Stromal cell of bone marrow (primary cell): ENCODE measurements at regions not wholly inside any gene's neighbourhood (a gene's known extent, or its start where the extent isn't known, plus 50 kb on each side); places are given as distances from the start of the nearest gene placed in this dataset.
"Not testable (repeated sequence)": the region's sequence is repeated elsewhere in the genome, so short reads cannot be mapped to it uniquely, and the experiment has no call there.

ENCODE experiments used
- DNase-seq: peaks from one replicate; pipeline ENCODE4 v3.0.0-alpha.2; 2012; ENCODE audit warnings: low read depth

DNA sequence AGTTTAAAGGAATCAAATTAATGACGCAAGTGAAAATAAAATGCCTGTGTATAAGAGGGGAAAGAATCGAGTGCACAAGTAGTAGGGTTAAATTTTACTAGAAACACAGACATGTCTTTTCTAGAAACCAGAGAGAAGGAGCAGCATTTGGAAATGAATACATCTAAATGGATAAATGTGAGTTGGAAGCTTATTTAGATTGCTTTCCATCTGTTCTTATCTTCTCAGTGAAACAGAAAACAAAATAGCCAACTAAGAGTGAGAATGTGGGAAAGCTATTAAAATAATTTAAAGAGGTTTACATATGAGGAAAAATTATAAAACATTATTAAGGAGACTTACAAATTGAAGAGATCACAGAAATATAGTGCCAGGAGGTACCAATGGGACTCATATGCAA, 1818.9 kb upstream of the FLRT2 start:
- no peak for DNase-seq

DNA sequence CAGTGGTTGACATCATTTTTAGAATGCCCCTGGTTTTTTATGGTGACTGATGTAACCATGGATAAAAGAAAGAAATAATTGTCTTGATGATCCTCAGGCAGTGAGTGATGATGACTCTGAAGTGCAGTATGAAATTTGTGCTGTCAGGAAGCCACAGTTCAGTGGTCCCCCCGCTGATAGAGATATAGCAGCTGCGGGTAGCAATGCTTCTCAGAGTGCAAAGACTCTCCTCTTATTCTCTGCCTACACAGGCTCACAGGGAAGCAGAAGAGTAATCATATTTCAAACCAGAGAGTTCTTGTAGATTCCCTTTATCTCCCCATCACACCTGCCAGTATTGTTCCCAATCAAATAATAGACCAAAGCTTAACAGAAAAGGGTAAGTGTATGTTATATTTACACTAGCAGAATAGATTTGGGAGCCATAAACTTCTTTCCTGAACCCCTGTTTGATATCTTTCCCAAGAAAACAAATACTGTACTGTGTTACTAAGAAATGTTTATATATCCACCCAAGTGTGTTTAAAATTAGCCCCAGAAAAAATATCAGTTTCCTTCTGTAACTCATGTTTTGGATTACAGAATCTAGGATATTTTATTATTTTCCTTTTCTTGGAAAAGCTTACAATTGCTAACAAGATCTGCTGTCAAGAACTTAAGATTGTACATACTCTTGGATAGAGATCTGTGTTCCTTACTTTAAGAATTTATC, 1817.4 kb upstream of the FLRT2 start:
- DNase-seq: no peak

DNA sequence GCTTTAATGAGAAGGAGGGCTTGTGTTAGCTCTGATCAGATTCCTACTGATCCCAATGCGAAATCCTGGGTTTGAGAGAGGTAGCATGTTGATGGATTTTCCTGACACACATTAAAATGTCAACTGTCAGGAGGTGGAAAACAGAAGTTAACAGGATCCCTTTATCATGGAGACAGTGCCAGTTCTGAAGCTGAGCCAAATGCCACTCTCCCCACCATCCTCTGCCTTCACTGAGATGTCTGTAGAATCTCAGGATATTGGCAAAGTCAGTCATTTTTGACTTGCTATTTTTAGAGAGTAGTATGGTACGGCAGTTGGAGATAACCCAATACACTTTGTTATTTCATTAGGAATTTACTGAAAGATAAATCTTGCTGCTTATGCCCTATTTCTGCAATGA, 1816.2 kb upstream of the FLRT2 start:
- no peak for DNase-seq

DNA sequence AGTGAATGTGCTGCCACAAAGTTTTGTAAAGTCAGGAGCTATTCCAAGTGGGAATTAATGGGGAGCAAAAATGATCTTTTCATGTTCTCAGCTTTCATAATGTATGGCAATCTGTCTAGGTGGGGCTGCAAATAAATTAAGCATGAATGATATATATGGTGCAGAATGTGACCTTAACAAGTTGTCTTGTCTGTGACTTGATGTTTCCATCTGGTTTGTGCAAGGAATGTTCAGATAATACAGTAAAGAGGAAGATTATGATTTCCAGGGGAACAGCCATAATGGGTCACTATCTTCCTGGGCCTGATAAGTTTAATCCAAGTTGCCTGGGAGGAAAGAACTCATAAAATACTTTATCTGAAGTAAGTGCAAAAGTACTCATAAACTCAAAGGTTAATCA, 1815.8 kb upstream of the FLRT2 start:
- DNase-seq: no peak

DNA sequence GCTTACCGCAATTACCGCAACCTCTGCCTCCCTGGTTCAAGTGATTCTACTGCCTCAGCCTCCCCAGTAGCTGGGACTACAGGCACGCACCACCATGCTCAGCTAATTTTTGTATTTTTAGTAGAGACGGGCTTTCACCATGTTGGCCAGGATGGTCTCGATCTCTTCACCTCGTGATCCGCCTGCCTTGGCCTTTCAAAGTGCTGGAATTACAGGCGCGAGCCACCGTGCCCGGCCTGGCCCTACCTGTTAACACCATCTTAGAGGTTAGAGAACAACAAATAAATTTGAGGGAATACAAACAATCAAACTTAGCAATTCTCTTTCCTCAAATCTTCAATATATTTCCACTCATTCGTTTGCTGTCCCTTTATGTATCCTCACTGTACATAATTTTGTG, 1810.5 kb upstream of the FLRT2 start:
- not testable (repeated sequence) for DNase-seq

DNA sequence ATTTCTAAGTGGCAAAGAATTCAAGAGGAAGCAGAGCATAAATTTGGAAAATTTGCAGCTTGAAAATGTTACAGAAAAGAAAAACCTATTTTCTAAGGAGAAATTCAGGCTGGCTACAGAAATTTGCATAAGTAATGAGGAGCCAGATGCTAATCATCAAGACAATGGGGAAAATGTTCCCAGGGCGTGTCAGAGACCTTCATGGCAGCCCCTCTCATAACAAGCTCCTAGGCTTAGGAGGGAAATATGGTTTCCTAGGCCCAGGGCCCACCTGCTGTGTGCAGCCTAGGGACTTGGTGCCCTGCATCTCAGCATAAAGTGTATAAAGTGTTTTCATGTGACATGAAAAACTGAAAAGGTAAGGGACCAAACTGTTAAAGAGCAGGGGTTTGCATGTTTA, 1796.3 kb upstream of the FLRT2 start:
- no peak for DNase-seq

DNA sequence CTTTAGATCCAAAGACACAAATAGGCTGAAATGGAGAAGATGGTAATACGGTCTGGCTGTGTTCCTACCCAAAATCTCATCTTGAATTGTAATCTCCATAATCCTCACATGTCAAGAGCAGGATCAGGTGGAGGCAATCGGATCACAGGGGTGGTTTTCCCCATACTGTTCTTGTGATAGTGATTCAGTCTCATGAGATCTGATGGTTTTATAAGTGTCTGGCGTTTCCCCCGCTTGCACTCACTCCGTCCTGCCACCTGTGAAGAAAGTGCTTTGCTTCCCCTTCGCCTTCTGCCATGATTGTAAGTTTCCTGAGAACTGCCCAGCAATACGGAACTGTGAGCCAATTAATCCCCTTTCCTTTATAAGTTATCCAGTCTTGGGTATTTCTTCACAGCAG, 1795.5 kb upstream of the FLRT2 start:
- DNase-seq: no peak

DNA sequence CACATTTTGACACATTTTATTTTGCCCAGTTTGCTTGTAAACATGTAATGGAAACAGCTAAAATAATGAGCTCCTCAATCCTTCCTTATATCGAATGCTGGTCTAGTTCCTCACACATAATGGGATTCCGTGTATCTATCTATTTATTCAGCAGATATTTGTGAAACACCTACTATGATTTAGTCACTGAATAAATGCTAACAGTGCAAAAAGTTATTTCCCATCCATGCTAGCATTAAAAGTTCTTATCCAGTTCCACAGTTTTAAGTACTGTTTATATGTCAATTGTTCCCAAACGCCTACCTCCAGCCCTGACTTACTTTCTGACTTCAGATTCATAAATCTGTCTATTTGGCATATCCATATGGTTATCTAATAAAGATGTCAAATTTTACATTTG, 1788.7 kb upstream of the FLRT2 start:
- DNase-seq: no peak

DNA sequence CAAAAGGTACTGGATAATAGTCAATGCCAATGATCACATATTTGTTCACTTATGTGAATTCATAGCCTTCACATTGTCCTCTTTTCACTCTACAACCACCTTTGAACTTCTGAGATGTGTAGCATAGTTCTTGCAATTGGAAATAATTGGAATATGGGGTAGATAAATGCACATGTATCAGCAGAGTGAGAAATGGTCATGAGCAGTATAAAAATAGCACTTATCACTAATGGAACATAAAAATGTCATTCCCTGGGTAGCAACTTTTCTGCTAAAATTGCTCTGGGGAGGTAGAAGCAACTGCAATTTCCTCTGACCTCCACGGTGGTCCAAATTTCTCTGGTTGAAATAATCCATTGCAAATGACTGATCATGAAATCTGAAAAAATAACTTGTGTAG, 1785.7 kb upstream of the FLRT2 start:
- DNase-seq: no peak

DNA sequence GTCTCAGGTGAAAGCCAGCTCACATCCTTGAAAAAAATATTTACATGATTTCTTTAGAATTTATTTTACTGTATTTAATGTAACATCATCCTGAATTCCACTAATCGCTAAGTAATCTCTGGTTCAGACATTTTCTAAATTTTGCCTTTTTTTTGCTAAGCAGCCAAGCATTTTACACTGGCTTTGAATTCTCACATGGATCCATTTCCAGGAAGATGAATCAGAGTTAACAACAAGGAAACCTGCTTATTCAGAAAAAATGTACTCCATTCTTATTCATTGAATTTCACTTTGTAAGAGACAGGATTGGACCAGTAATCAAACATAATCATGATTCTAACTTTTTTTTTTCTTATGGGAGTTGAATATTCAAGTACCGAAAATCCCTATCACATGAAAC, 1785.1 kb upstream of the FLRT2 start:
- DNase-seq: peak; percentile 1

DNA sequence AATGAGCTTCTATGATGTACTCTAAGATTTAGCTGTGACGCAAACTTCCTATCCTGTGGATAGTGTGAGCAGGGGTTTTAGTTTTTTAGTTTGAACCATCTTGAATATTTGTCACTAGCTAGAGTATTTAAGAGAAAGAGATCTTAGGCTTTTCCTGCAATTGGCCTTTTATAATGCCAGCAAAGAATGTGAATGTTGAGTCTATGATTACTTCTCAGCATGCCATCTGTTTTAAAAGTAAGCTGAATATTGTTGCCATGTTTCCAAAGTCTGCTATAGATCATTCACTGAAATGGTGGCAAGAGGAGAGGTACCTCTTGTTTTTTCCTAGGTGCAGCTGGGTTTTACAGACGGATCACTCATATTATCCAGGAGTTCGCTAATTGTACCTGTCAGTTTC, 1783.6 kb upstream of the FLRT2 start:
- no peak for DNase-seq

DNA sequence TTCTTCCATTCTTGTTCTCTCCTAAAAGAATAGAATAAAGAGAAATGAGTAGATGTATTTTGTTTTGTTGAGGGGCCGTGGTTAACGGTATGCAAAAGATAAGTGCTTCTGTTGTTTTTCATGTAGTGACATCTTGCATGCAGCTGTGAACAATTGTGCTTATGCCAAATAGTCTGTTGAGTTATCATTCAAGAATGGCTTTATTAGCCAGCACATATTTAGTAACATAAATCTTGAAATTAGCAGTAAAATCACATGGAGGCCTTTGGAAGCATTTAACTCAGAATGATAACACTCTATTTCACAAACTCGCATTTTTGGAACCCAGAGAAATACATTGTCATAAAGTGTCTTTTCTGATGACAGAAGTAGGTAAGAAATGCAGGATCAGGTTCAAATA, 1772.0 kb upstream of the FLRT2 start:
- no peak for DNase-seq

DNA sequence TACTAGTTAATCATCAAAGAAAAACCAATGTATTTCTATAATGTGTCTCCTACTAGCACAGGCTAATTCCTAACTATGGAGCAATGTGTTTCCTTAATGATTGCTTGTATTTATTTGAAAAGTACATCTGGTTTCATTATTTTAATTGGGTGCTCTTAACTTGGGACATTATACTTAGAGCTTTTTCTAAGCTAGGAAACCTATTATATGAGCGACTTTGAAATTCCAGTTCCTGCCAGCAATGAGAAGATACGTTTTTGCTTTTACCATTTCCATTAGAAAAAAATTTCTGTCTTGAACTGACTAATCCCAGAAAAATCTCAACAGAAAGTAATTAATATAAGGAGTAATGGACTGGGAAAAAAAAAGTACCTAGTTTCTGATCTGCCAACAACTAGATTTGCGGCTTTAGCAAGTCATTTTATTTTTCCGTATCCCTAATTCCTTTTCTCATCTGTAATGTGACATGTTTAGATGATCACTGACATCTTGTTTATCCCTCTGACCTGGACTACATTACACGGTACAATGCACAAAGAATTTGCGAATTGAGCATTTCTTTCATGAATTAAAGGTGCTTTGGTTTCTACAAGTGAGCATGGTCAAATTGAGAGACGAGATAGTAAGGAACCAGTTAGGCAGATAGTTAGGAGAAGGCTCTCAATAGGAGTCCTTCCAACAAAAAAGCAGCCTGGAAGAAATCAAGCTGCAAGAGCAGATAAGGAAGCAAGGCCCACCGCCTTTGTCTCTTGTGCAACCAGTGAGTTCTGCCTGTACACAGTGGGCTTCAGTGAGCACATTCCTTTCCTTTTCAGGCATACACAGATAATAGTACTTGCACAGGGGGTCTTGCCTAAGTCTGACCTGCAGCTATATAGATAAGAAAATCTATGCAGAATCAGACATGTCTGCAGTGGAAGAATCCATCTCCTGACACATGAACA, 1765.0 kb upstream of the FLRT2 start:
- DNase-seq: no peak

DNA sequence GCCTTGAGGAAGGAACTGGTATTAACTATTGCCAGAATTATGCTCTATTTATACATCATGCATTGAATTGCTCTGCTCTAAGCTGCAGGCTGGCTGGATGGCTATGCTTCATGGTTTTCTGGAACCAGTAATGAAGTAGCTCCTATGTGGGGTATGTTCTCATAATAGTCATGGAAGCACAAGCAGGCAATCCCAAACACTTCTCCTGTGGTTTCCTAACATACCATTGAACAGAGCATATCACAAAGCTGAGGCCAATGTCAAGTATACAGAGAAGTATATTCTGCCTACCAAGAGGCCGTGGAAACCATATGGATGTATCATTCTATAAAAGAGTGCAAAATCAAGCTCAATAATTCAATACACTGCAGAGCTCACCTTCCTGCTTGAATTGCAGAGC, 1752.4 kb upstream of the FLRT2 start:
- DNase-seq: no peak

DNA sequence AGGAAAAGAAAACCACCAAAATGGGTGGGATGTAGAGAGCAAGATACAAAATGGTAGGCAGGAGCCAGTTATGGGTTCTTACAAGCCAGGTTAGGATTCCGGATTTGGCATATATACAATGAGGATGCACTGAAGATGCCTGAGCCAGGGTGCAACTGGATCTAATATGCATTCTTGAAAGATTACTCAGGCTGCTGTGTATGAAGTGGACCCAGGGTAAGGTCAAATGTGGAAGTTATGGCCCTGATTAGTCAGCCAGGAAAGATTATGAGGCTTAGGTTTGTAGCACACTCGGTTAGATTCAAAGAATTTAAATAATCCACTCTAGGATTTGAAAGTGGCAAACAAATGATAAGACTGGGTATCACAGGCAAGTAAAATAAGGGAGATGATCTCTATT, 1750.7 kb upstream of the FLRT2 start:
- peak; percentile 1 for DNase-seq

DNA sequence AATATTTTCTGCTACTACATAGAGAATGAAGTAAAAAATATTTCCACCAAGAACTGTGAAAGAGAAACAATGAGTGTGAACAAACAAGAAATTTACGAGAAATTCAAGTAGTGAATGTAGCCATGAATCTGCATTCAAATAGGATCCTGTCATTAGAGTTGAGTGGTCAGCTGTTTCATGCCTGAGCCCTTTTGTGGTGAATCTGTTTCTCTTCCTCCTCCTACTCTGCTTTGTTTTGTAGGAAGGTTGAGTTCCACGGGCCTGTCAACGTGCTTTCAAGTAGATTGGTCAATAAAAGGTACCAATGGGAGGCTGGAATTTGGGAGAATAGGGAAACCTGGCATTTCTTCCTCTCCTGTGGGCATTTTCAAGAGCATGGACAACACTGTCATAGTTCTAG, 1749.6 kb upstream of the FLRT2 start:
- DNase-seq: no peak

DNA sequence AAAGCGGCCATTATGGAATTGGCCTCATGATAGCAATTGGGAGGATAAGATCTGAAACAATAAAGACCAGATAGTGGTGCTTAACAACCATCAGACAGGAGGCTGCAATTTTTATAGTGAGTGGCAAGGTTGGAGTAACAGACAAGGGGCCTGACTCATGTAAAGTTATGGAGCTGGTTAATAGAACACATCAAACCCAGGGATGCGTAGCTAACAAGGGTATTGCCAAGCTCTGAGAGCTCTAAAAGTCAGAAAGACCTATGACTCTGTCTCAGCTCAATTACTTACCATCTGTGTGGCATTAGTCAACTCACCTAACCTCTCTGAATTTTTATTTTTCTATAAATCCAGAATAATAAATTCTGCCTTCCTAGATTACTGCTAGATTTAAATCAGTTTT, 1731.5 kb upstream of the FLRT2 start:
- DNase-seq: no peak

DNA sequence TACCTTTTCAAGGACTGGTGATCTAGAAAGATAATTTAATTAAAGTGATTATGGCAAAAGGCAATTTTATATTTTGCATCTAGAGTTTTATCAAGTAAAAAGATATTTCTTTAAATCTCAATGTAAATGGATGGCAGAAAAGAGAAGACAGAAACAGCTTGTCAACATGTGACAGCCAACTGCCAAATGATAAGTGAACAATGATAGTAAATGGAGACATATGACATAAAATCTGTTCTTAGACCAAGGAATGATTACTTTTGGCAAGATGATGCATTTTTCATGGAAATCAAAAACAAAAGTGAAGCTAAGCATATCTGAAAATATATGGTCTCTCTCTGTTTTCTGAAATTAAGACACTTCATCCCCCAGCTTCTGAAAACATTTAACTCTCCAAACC, 1730.7 kb upstream of the FLRT2 start:
- DNase-seq: no peak

DNA sequence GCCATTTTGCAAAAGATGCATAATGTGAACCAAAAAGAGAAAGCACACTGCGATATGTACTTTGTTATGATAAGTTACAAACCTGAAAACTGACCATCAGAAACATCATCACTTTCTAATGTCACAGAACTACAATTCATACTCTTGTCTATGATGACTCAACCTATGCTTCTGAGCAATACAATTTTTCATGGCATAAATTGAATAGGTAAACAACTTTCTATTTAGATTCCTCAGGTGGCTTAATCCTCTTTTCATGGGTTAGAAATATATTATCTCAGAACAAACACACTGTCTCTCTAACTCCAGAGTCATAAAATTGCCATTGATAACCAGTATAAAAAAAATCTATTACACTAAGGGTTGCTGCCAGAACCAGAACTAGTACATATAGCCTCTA, 1715.0 kb upstream of the FLRT2 start:
- DNase-seq: no peak

DNA sequence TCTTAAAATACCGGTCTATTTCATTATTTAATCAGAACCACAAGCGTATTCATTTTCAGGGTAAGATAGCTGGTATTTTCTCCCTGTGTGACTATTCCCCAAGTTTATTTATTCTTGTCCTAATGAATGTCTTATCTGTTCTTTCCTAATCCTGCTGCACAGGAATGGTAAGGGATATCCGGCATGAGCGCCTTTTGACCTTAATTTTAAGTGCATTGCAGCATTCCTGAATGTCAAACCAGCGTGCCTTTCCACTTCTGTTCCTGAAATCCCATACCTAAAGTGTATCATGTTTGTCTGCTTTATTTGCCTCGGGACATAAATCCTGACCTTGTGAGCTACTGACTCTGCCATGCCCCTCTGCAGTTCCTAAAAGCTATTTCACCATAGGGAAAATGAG, 1713.2 kb upstream of the FLRT2 start:
- no peak for DNase-seq

DNA sequence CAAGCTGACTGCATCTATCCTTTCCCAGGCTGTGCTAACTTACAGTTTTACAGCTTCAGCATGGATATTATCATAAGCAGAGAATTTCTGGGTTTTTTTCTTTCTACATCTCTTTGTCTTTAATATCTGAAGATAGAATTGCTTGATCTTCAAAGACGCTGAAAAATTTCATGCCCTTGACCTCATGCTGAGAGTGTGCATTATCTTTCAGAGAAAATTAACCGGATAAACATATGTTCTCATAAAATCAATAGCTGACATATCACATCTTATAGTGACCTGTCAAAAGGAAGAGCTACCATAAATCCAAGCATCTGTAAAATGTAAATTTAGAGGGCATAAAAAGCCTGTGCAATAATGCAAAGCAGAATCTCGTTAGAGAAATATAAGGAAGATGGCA, 1704.1 kb upstream of the FLRT2 start:
- DNase-seq: no peak

DNA sequence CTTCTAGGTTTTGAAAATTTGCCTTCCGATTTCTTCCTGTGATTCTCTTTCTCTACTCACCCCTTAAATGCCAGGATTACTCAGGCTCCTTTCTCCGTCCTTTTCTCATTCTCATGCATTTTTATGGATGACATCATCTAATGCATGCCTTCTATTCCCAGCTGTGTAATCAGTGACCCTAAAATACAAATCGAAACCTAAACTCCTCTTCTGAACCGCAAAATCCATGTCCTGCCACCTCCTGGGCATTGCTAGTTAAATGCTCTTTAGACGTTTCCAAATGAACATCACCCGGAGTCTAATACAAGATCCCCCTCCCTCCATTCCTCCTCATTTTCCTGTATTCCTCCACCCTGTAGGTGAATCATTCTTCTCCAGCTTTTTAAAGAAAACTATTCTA, 1703.1 kb upstream of the FLRT2 start:
- peak; percentile 20 for DNase-seq

DNA sequence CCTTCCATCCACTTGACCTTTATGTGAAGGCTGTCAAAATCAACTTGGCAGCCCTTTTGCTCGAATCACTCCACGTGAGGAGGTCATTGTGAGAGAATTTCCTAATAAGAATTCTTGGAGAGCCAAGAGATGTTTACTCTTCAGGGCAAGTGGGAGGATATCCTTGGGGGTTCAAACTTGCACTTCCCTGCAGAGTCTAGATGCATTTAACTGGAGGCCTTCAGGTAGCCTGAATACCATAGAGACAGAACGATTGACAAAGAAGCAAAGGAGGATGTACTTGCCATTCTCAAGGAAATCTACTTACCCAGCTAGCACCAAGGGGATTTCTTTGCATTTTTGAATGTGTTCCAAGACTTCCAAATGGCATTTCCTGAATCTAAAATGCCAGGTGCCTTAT, 1702.6 kb upstream of the FLRT2 start:
- DNase-seq: no peak

DNA sequence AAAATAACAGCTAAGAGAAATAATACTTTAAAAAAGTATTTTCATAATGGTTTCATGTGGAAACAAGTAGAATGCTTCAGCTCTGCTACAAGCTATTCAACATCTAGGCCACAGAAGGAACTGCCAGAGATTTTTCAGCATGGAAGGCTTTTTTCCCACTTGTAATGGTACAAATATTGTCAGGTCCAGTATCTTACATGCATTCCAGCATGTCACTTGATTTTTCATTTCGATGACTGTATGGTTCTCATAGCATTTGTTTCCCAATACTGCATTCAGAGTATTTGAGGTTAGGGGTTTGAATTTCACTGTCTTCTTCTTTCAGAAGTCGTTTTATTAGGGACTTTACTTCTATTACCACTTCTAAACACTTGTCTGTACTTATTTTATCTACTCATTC, 1701.5 kb upstream of the FLRT2 start:
- DNase-seq: no peak
